HEK293T (cell line): ENCODE measurements at regions not wholly inside any gene's neighbourhood (a gene's known extent, or its start where the extent isn't known, plus 50 kb on each side); places are given as distances from the start of the nearest gene placed in this dataset.

Source experiments
- ARNT ChIP-seq: fragments of 450-650 bp; IDR thresholded peaks from 2 replicates; pipeline ENCODE4 v1.6.1; 2017; ENCODE audit warnings: mild to moderate bottlenecking
- BHLHE40 ChIP-seq: fragments of 450-650 bp; IDR thresholded peaks from 2 replicates; pipeline ENCODE4 v1.6.1; 2016; ENCODE audit warnings: mild to moderate bottlenecking, moderate library complexity, borderline replicate concordance
- FOXK2 ChIP-seq: fragments of 450-650 bp; IDR thresholded peaks from 2 replicates; pipeline ENCODE4 v1.6.1; 2016; ENCODE audit warnings: mild to moderate bottlenecking
- FOXM1 ChIP-seq: fragments of 450-650 bp; IDR thresholded peaks from 2 replicates; pipeline ENCODE4 v1.6.1; 2017; ENCODE audit warnings: mild to moderate bottlenecking, borderline replicate concordance
- HDGF ChIP-seq: fragments of 450-650 bp; IDR thresholded peaks from 2 replicates; pipeline ENCODE4 v1.6.1; 2017; ENCODE audit warnings: antibody characterized with exemption, borderline replicate concordance
- L3MBTL2 ChIP-seq: fragments of 450-650 bp; conservative IDR thresholded peaks from 2 replicates; pipeline ENCODE4 v1.6.1; 2016; ENCODE audit warnings: mild to moderate bottlenecking
- SP1 ChIP-seq: fragments of 450-650 bp; IDR thresholded peaks from 2 replicates; pipeline ENCODE4 v1.6.1; 2017
- SUZ12 ChIP-seq: fragments of 450-650 bp; IDR thresholded peaks from 2 replicates; pipeline ENCODE4 v1.6.1; 2016; ENCODE audit warnings: mild to moderate bottlenecking
- ZNF384 ChIP-seq: fragments of 450-650 bp; IDR thresholded peaks from 2 replicates; pipeline ENCODE4 v1.6.1; 2016
- TF ChIP-seq, protein P1 (sequence below): fragments of 450-650 bp; IDR thresholded peaks from 2 replicates; pipeline ENCODE4 v1.6.1; 2016

DNA sequence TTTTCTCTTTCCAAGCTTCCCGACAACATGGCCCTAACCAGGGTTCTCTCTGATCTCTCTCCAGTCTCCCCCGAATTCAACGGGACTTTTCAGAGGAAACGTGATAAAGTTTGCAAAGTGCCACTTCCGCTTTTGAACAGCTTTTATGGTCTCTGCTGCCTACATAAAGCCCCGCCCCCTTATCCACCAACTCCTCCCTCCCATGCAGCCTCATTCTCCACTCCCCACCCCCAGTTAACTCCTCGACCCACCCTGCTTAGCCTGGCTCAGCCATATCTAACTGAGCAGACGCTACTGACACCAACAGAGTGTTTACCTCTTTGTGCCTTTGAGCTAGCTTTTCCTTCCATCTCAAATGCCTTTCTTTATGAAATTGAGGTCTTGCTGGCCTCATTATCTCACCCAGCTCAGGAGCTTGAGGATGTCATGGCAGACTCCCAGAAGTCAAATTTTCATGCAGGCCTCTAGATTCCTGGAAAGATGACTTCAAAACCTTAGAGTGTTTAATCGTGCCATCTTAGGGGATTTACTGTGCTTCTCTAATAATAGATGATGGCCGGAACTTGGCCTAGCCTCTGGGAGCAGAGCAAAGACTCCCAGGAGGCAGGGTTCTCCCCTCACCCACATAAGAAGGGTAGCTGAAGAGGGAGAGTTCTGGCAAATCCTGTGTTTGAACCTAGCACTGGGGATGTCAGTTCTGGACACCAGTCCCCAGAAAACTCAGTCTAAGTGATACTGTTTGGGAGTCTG is 606.0 kb downstream of the BCOR start:
- TF ChIP-seq L3MBTL2 (no peak), SP1 (no peak), HDGF (no peak), ARNT (no peak), BHLHE40 (no peak), ZNF384 (no peak), FOXK2 (no peak), SUZ12 (no peak), FOXM1 (no peak)
- TF ChIP-seq, protein P1, sequence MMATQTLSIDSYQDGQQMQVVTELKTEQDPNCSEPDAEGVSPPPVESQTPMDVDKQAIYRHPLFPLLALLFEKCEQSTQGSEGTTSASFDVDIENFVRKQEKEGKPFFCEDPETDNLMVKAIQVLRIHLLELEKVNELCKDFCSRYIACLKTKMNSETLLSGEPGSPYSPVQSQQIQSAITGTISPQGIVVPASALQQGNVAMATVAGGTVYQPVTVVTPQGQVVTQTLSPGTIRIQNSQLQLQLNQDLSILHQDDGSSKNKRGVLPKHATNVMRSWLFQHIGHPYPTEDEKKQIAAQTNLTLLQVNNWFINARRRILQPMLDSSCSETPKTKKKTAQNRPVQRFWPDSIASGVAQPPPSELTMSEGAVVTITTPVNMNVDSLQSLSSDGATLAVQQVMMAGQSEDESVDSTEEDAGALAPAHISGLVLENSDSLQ: no peak
